Bronchial epithelial cell (primary cell): ENCODE measurements at regions not wholly inside any gene's neighbourhood (a gene's known extent, or its start where the extent isn't known, plus 50 kb on each side); places are given as distances from the start of the nearest gene placed in this dataset.

Experiments
- DNase-seq: peaks from one replicate; pipeline ENCODE4 v3.0.0-alpha.2; 2010; ENCODE audit warnings: low read depth
- FAIRE-seq: peaks from 2 replicates; lab custom pipeline; 2011; peaks lifted over from hg19 to GRCh38; lab: Jason Lieb, UNC
- H3K27me3 ChIP-seq: 2 replicates; pipeline ENCODE4 v1.5.1; 2011; ENCODE audit warnings: low read length; ENCODE audit not compliant: control insufficient read depth, insufficient read depth
- H3K36me3 ChIP-seq: 2 replicates; pipeline ENCODE4 v1.5.1; 2011; ENCODE audit warnings: low read length; ENCODE audit not compliant: control insufficient read depth, insufficient read depth
- H3K4me3 ChIP-seq: 2 replicates; pipeline ENCODE4 v1.5.1; 2011; ENCODE audit warnings: mild to moderate bottlenecking, low read depth, low read length, control low read depth
- TF ChIP-seq, protein P1 (sequence below): IDR thresholded peaks from 2 replicates; pipeline ENCODE4 v1.5.1; 2011; ENCODE audit warnings: mild to moderate bottlenecking, moderate library complexity, low read length, control low read depth, inconsistent platforms; ENCODE audit not compliant: insufficient read depth, severe bottlenecking

DNA sequence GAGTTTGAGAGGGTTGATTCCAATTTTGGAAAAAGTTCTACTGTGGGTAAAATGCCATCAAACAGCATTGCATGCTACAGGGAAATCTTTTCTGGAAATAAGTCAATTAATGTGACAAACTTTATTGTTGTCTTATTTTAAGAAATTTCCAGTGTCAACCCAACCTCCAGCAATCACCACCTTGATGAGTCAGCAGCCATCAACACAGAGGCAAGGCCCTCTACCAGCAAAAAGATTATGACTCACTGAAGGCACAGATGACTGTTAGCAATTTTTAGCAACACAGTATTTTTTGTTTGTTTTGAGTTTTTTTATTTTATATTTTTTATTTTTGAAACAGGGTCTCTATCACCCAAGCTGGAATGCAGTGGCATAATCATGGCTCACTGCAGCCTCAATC lies 165.4 kb upstream of the C1QTNF7 start:
- TF ChIP-seq, protein P1, sequence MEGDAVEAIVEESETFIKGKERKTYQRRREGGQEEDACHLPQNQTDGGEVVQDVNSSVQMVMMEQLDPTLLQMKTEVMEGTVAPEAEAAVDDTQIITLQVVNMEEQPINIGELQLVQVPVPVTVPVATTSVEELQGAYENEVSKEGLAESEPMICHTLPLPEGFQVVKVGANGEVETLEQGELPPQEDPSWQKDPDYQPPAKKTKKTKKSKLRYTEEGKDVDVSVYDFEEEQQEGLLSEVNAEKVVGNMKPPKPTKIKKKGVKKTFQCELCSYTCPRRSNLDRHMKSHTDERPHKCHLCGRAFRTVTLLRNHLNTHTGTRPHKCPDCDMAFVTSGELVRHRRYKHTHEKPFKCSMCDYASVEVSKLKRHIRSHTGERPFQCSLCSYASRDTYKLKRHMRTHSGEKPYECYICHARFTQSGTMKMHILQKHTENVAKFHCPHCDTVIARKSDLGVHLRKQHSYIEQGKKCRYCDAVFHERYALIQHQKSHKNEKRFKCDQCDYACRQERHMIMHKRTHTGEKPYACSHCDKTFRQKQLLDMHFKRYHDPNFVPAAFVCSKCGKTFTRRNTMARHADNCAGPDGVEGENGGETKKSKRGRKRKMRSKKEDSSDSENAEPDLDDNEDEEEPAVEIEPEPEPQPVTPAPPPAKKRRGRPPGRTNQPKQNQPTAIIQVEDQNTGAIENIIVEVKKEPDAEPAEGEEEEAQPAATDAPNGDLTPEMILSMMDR, result no peak
- FAIRE-seq (no peak), DNase-seq (peak; percentile 77)
- Histone ChIP-seq H3K4me3 (no peak overlapping the region), H3K27me3 (no peaks in the 10 kb centered on the region), H3K36me3 (no peaks in the 10 kb centered on the region)

- TF ChIP-seq, protein P1, result no peak
- no peak for FAIRE-seq
- DNase-seq, result no peak
- no peak overlapping the region for H3K4me3 ChIP-seq
- no peaks in the 10 kb centered on the region for H3K36me3 ChIP-seq
- H3K27me3 ChIP-seq, result no peaks in the 10 kb centered on the region
Measured at GRCh38 chr4:15270201-15270600, 157.6 kb upstream of the C1QTNF7 start.

DNA sequence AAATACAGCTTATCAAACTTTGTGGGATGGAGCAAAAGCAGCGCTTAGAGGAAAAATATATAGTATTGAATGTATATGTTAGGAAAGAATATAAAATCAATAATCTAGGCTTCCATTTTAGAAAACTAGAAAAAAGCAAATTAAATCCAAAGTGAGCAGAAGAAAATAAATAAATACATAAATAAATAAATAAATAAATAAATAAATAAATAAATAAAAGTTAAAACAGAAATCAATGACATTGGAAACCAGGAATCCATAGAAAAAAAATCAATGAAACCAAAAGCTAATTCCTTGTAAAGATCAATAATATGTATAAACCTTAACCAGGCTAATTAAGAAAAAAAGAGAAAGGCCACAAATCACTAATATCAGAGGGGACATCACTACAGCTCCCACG lies 141.8 kb upstream of the C1QTNF7 start:
- H3K4me3 ChIP-seq, result no peak overlapping the region
- no peaks in the 10 kb centered on the region for H3K27me3 ChIP-seq
- no peak for FAIRE-seq
- no peaks in the 10 kb centered on the region for H3K36me3 ChIP-seq
- DNase-seq, result no peak
- TF ChIP-seq, protein P1, result no peak

- DNase-seq, result peak; percentile 39
- Histone ChIP-seq H3K36me3 (no peaks in the 10 kb centered on the region), H3K4me3 (no peak overlapping the region), H3K27me3 (no peaks in the 10 kb centered on the region)
- TF ChIP-seq, protein P1, result no peak
- no peak for FAIRE-seq
Measured at GRCh38 chr4:15291122-15291521, 136.7 kb upstream of the C1QTNF7 start.

GRCh38 chr4:15293711-15294110 lies 134.1 kb upstream of the C1QTNF7 start:
- TF ChIP-seq, protein P1, result no peak
- H3K4me3 ChIP-seq, result no peak overlapping the region
- H3K27me3 ChIP-seq, result no peaks in the 10 kb centered on the region
- H3K36me3 ChIP-seq, result no peaks in the 10 kb centered on the region
- no peak for FAIRE-seq
- DNase-seq, result no peak

DNA sequence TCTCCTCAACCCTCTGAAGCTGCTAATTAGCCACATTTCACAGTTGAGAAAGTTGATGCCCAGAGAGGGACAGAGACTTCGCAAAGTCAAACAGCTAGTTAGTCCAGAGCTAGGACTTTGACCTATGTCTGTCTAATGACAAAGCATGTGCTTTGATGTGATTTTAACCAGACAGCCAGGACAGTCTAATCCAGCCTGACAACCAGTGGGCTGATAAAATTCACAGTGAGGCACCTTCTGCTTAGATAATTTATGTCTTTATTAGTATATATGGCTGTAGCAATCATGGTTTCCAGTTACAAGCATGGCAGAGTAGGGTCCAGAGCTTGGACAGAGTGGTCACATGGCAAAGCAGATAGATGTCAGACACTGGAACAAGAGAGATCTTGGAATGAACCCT lies 133.6 kb upstream of the C1QTNF7 start:
- no peak overlapping the region for H3K4me3 ChIP-seq
- no peaks in the 10 kb centered on the region for H3K36me3 ChIP-seq
- no peak for FAIRE-seq
- DNase-seq, result no peak
- H3K27me3 ChIP-seq, result no peaks in the 10 kb centered on the region
- TF ChIP-seq, protein P1, result no peak
